MM.1S (cell line): ENCODE measurements at regions not wholly inside any gene's neighbourhood (a gene's known extent, or its start where the extent isn't known, plus 50 kb on each side); places are given as distances from the start of the nearest gene placed in this dataset.

ENCODE experiments used
- EZH2 ChIP-seq: fragments of 300-600 bp; sonication (generic); optimal IDR thresholded peaks from 2 replicates; pipeline ENCODE3; 2017; ENCODE audit warnings: low read depth, mild to moderate bottlenecking, antibody characterized with exemption, low read length, mixed read lengths
- EZH2phosphoT487 ChIP-seq: fragments of 300-600 bp; sonication (generic); IDR thresholded peaks from 2 replicates; pipeline ENCODE4 v1.6.1; 2018; ENCODE audit warnings: antibody characterized with exemption, low read length
- TF ChIP-seq, protein P1 (sequence below): fragments of 300-600 bp; sonication (generic); IDR thresholded peaks from 2 replicates; pipeline ENCODE4 v1.5.1; 2016; ENCODE audit warnings: antibody characterized with exemption, low read length, mixed read lengths

- TF ChIP-seq, protein P1, sequence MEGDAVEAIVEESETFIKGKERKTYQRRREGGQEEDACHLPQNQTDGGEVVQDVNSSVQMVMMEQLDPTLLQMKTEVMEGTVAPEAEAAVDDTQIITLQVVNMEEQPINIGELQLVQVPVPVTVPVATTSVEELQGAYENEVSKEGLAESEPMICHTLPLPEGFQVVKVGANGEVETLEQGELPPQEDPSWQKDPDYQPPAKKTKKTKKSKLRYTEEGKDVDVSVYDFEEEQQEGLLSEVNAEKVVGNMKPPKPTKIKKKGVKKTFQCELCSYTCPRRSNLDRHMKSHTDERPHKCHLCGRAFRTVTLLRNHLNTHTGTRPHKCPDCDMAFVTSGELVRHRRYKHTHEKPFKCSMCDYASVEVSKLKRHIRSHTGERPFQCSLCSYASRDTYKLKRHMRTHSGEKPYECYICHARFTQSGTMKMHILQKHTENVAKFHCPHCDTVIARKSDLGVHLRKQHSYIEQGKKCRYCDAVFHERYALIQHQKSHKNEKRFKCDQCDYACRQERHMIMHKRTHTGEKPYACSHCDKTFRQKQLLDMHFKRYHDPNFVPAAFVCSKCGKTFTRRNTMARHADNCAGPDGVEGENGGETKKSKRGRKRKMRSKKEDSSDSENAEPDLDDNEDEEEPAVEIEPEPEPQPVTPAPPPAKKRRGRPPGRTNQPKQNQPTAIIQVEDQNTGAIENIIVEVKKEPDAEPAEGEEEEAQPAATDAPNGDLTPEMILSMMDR: no peak
- TF ChIP-seq EZH2phosphoT487: no peak
- no peak for TF ChIP-seq EZH2
Observed at GRCh38 chr20:39338469-39339376, 376.6 kb downstream of the DHX35 start.
